GM21825 (cell line): ENCODE measurements at regions not wholly inside any gene's neighbourhood (a gene's known extent, or its start where the extent isn't known, plus 50 kb on each side); places are given as distances from the start of the nearest gene placed in this dataset.

Experiments used
- ATAC-seq: cut with Tn5 transposase; IDR thresholded peaks from one replicate; pipeline ENCODE4 v1.9.1; 2021; ENCODE audit warnings: mild to moderate bottlenecking, moderate library complexity; ENCODE audit not compliant: unreplicated experiment

- no peak for ATAC-seq
Measured at GRCh38 chr1:189350983-189351616, 1126.6 kb downstream of the BRINP3 start.

- ATAC-seq: no peak
Measured at GRCh38 chr1:189351960-189352359, 1125.7 kb downstream of the BRINP3 start.

GRCh38 chr1:189356206-189356605 lies 1121.5 kb downstream of the BRINP3 start:
- no peak for ATAC-seq

GRCh38 chr1:189357317-189357716 lies 1120.3 kb downstream of the BRINP3 start:
- ATAC-seq: no peak

- no peak for ATAC-seq
Measured at GRCh38 chr1:189369612-189370011, 1108.1 kb downstream of the BRINP3 start.

GRCh38 chr1:189374816-189375215 lies 1102.8 kb downstream of the BRINP3 start:
- ATAC-seq: no peak

GRCh38 chr1:189405419-189405818 lies 1072.2 kb downstream of the BRINP3 start:
- no peak for ATAC-seq

- ATAC-seq: no peak
Measured at GRCh38 chr1:189409774-189410173, 1067.9 kb downstream of the BRINP3 start.

- ATAC-seq: no peak
Measured at GRCh38 chr1:189424746-189425331, 1052.8 kb downstream of the BRINP3 start.

- no peak for ATAC-seq
Measured at GRCh38 chr1:189429610-189430009, 1048.1 kb downstream of the BRINP3 start.

GRCh38 chr1:189431447-189431846 lies 1046.2 kb downstream of the BRINP3 start:
- no peak for ATAC-seq

GRCh38 chr1:189432753-189433152 lies 1044.9 kb downstream of the BRINP3 start:
- no peak for ATAC-seq

- ATAC-seq: no peak
Measured at GRCh38 chr1:189434461-189434860, 1043.2 kb downstream of the BRINP3 start.

GRCh38 chr1:189435398-189435797 lies 1042.3 kb downstream of the BRINP3 start:
- no peak for ATAC-seq

- no peak for ATAC-seq
Measured at GRCh38 chr1:189438808-189439207, 1038.9 kb downstream of the BRINP3 start.

GRCh38 chr1:189463166-189463565 lies 1014.5 kb downstream of the BRINP3 start:
- no peak for ATAC-seq

- no peak for ATAC-seq
Measured at GRCh38 chr1:189496768-189497167, 980.9 kb downstream of the BRINP3 start.

GRCh38 chr1:189499736-189500135 lies 977.9 kb downstream of the BRINP3 start:
- ATAC-seq: no peak

GRCh38 chr1:189500778-189501177 lies 976.9 kb downstream of the BRINP3 start:
- no peak for ATAC-seq

- ATAC-seq: no peak
Measured at GRCh38 chr1:189510827-189511226, 966.8 kb downstream of the BRINP3 start.

GRCh38 chr1:189513091-189513490 lies 964.6 kb downstream of the BRINP3 start:
- no peak for ATAC-seq

- ATAC-seq: no peak
Measured at GRCh38 chr1:189522441-189522840, 955.2 kb downstream of the BRINP3 start.

- ATAC-seq: no peak
Measured at GRCh38 chr1:189524501-189524900, 953.2 kb downstream of the BRINP3 start.
